GM19395 (cell line): ENCODE measurements at regions not wholly inside any gene's neighbourhood (a gene's known extent, or its start where the extent isn't known, plus 50 kb on each side); places are given as distances from the start of the nearest gene placed in this dataset.

ENCODE experiments used
- ATAC-seq: cut with Tn5 transposase; IDR thresholded peaks from one replicate; pipeline ENCODE4 v1.9.1; 2021; ENCODE audit warnings: mild to moderate bottlenecking, moderate library complexity; ENCODE audit not compliant: unreplicated experiment

DNA sequence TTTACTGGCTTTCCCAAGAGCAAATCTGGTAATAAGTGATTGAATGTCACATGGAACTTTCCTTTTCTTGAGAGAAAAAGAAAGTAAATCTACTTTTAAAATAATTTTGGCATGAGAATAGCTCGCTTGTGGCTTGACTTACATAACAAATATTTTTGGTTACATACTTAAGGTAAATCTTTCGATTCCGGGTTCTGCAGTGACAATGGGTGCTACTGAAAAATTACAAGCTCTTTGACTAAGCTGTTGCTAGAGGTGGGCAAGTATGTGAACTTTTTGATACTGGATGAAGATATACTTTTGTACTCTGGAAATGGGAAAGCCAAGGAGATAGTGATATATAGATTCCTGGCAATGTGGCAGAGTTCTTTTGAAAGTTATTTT lies 51.9 kb upstream of the OTOL1 start:
- no peak for ATAC-seq

DNA sequence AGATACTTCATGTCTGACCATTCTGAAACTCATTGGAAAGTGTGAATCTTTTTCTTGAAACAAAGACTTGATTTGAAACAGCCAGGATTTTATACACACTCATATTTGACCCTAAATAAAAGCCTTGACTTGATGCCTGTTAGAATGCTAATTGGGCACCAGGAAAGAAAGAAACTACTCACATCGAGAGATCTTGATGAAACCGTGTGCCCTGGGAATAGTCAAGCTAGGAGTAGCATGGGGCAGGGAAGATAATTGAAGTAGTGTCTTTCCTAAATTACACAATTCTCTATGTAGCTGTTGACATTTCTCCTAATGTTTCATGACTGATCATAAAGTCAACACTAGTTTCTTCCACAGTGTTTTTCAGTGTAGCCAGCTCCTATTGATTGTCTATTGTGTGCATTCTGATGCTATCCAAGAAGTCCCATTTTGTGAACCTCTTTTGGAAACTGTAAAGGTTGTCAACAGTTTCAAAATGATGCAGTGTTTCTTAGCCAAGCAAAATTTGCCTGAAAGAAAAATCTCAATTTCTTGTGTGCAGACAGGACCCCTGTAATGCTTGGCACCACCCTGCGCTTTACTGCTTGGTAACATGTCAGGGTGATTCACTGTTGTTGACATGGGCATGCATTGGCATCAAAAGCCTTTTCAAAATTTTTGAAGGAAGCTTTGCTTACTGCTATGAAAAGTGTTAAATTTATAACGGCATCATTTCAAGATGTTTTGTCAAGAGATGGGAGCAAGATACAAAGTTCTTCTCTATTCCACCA lies 52.5 kb upstream of the OTOL1 start:
- no peak for ATAC-seq

DNA sequence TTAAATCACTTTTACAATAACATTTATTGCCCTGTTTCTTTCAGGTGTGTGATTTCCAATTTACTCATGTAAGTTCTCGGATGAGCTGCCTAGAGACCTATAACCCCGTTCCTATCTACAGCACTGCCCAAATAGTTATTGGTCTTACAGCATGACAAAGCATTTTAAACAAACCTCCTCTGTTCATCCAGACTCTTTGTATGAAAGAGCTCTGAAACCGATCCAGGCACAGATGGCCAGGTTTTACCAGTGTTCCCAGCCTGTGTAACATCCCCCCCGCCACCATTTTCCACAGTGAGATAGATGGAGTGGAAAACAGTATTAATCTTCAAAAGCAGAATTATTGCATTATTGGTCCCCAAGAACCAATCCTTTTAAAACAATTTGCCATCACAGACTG lies 59.0 kb upstream of the SPTSSB start:
- ATAC-seq, result no peak

DNA sequence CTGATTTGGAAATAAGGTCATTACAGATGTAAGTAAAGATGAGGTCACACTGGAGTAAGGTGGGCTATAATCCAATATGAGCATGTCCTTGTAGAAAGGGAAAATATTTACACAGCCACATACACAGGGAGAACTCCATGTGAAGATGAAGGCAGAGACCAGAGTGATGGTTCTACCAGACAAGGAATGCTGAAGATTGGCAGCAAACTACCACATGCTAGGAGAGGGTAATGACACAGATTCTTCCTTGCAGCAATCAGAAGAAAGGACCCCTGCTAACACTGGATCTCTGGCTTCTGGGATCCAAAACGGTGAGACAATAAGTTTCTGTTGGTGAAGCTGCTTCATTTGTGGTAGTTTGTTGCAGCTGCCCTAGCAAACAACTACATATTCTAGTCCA lies 56.0 kb upstream of the SPTSSB start:
- ATAC-seq, result no peak

DNA sequence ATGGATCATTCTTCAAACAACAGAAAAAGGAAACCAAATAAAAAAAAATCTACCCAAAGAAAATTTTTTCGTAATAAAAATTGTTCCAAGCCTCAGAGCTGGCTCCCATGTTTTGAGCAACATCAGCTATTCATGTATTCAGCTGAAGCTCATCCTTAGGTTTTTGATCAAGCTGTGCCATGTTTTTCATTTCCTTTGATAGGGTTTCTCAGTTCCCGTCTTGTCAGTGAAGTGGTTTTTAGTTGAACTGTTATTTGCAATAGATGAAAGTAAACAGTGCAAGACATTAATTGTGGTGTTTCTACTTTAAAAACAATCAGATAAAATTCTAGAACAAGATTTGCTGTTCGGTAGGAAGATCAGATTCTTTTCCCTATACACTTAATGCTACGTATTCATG lies 55.4 kb upstream of the SPTSSB start:
- no peak for ATAC-seq

DNA sequence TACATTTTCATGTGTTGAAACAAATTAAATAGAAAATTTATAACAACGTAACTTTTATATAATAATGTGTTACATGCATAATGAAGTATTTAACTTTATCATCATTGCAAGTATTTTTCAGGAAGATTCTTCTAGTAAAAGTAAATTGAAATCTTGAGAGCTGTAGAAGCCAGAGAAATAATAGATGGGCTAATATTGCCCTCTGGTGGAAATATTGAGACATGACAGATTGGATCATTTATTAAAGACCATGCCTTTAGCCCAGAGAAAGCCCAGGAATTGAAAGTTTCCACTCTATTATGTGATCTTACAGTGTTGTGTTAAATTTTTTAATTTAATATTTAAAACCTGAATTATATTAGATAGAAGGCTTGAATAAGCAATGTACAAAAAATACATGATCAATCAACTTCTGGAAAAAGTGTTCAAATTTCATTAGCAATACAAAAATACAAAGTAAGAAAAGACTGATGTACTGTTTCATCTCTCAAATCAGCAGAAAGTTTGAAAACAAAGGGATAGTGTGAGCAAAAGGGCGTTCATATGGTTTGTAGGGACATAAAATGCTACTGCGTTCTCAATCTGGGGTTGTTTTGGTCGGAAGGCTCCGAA lies 52.7 kb upstream of the SPTSSB start:
- ATAC-seq, result peak; percentile 72

DNA sequence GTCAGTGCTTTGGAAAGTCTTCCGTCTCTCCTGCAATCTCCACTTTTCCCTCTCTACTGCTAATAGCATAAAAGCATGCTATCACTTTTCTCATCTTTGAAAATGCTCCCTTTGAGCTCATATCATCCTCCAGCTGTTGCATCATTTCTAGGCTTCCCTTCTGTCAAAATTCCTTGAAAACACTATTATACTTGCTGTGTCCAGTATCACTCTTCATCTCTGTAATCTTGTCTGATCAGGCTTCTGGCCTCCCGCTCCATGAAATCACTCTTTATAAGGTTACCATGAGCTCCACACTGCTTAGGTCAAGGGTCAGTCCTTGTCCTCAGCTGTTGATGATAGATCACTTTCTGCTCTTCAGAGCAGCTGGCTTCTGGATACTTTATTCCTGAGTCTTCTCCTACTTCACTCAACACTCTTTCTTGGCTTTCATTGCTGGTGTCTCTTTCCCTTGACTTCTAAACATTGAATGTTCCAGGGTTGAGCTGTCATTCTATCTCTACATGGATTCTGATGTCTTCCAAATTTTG lies 50.9 kb upstream of the SPTSSB start:
- ATAC-seq, result no peak
